Stimulated activated naive B cell treated with anti-CD40 and anti-IgM and Interleukin-4, amounts not matched to agents 10 μg/mL and 1 μg/mL and 100 μg/mL, for 72 hours (primary cell): ENCODE measurements at regions not wholly inside any gene's neighbourhood (a gene's known extent, or its start where the extent isn't known, plus 50 kb on each side); places are given as distances from the start of the nearest gene placed in this dataset.

Source experiments
- ATAC-seq, 2 donors: fragments of 150-1000 bp; cut with Tn5 transposase; replicated peaks; 2 replicates each; pipeline ENCODE4 v1.10.0; 2021; ENCODE audit warnings: moderate library complexity in 1 of 2
- DNase-seq: peaks from one replicate; pipeline ENCODE4 v3.0.0; 2021
- H3K27ac Mint-ChIP-seq: one replicate; pipeline ENCODE4 v1.8.0; 2022; ENCODE audit warnings: mild to moderate bottlenecking, mixed read lengths
- H3K27me3 Mint-ChIP-seq, 2 donors: one replicate each; pipeline ENCODE4 v1.8.0; 2022; ENCODE audit warnings: mixed read lengths in 2 of 2
- H3K36me3 Mint-ChIP-seq, 2 donors: one replicate each; pipeline ENCODE4 v1.8.0; 2022; ENCODE audit warnings: mixed read lengths in 2 of 2, mild to moderate bottlenecking in 1 of 2
- H3K4me1 Mint-ChIP-seq, 2 donors: one replicate each; pipeline ENCODE4 v1.8.0; 2022; ENCODE audit warnings: mixed read lengths in 2 of 2, mild to moderate bottlenecking in 1 of 2
- H3K4me3 Mint-ChIP-seq, 2 donors: one replicate each; pipeline ENCODE4 v1.8.0; 2022; ENCODE audit warnings: mild to moderate bottlenecking in 2 of 2, mixed read lengths in 2 of 2, moderate library complexity in 1 of 2
- H3K9me3 Mint-ChIP-seq, 2 donors: one replicate each; pipeline ENCODE4 v1.8.0; 2022; ENCODE audit warnings: mixed read lengths in 2 of 2, mild to moderate bottlenecking in 1 of 2

GRCh38 chr7:118110178-118110925 is 73.6 kb upstream of the LSM8 start:
- ATAC-seq = no peak
- DNase-seq = no peak

GRCh38 chr7:118111347-118111746 is 72.6 kb upstream of the LSM8 start:
- ATAC-seq = no peak
- Mint-ChIP-seq H3K4me1 (no peaks in the 10 kb centered on the region), H3K36me3 (no peaks in the 10 kb centered on the region)

More at GRCh38 chr7:118110178-118110925, 73.6 kb upstream of the LSM8 start:
- Mint-ChIP-seq H3K27me3 (peaks cover 0 to 8% of the 10 kb centered on the region in 2 donors), H3K4me1 (no peaks in the 10 kb centered on the region), H3K9me3 (peaks cover 2 to 4% of the 10 kb centered on the region in 2 donors), H3K36me3 (no peaks in the 10 kb centered on the region), H3K4me3 (no peak overlapping the region), H3K27ac (no peak overlapping the region)

GRCh38 chr7:118114175-118114574 is 69.8 kb upstream of the LSM8 start:
- peaks cover 4 to 16% of the 10 kb centered on the region in 2 donors for H3K9me3 Mint-ChIP-seq
- H3K27ac Mint-ChIP-seq = no peak overlapping the region
- no peaks in the 10 kb centered on the region for H3K36me3 Mint-ChIP-seq

More at GRCh38 chr7:118111347-118111746, 72.6 kb upstream of the LSM8 start:
- Mint-ChIP-seq H3K4me3 (no peak overlapping the region), H3K27me3 (peaks cover 0 to 8% of the 10 kb centered on the region in 2 donors), H3K9me3 (peaks cover 3 to 4% of the 10 kb centered on the region in 2 donors), H3K27ac (no peak overlapping the region)
- DNase-seq = no peak

GRCh38 chr7:118129041-118129795 is 54.7 kb upstream of the LSM8 start:
- peaks cover 0 to 7% of the 10 kb centered on the region in 2 donors for H3K4me1 Mint-ChIP-seq
- ATAC-seq (peak; percentile 72 to 91), DNase-seq (no peak)
- peaks cover 0 to 2% of the 10 kb centered on the region in 2 donors for H3K36me3 Mint-ChIP-seq
- no peak overlapping the region for H3K27ac Mint-ChIP-seq
- no peak overlapping the region for H3K4me3 Mint-ChIP-seq
- peaks cover 2 to 3% of the 10 kb centered on the region in 2 donors for H3K27me3 Mint-ChIP-seq
- H3K9me3 Mint-ChIP-seq = peaks cover 8 to 12% of the 10 kb centered on the region in 2 donors

More at GRCh38 chr7:118114175-118114574, 69.8 kb upstream of the LSM8 start:
- Mint-ChIP-seq H3K4me3 (no peak overlapping the region), H3K4me1 (no peaks in the 10 kb centered on the region), H3K27me3 (peaks cover 0 to 8% of the 10 kb centered on the region in 2 donors)
- DNase-seq (no peak), ATAC-seq (no peak)

GRCh38 chr7:118132764-118133163 is 51.2 kb upstream of the LSM8 start:
- Mint-ChIP-seq H3K4me1 (peaks cover 0 to 7% of the 10 kb centered on the region in 2 donors), H3K27ac (no peak overlapping the region), H3K4me3 (no peak overlapping the region), H3K27me3 (peaks cover 9 to 11% of the 10 kb centered on the region in 2 donors), H3K36me3 (peaks cover 4 to 5% of the 10 kb centered on the region in 2 donors), H3K9me3 (peaks cover 8 to 10% of the 10 kb centered on the region in 2 donors)
- no peak for ATAC-seq
- DNase-seq = no peak
